Left renal cortex interstitium (tissue), 4 donors: ENCODE measurements at regions not wholly inside any gene's neighbourhood (a gene's known extent, or its start where the extent isn't known, plus 50 kb on each side); places are given as distances from the start of the nearest gene placed in this dataset.
A peak's percentile ranks its signal among the peaks of the same experiment; 100 is the strongest.
"Not testable (repeated sequence)": the region's sequence is repeated elsewhere in the genome, so short reads cannot be mapped to it uniquely, and the experiment has no call there.

Experiments used
- DNase-seq, 4 donors: peaks; one replicate each; pipeline ENCODE4 v3.0.0-alpha.2; 2013; ENCODE audit warnings: low read depth in 4 of 4, low spot score in 2 of 4, missing footprints in 1 of 4

- no peak for DNase-seq
Observed at GRCh38 chr1:59184365-59184905, 112.5 kb upstream of the FGGY start.

- no peak for DNase-seq
Observed at GRCh38 chr1:59185163-59185860, 111.6 kb upstream of the FGGY start.

GRCh38 chr1:59186656-59187055 lies 110.2 kb upstream of the FGGY start:
- no peak for DNase-seq

DNA sequence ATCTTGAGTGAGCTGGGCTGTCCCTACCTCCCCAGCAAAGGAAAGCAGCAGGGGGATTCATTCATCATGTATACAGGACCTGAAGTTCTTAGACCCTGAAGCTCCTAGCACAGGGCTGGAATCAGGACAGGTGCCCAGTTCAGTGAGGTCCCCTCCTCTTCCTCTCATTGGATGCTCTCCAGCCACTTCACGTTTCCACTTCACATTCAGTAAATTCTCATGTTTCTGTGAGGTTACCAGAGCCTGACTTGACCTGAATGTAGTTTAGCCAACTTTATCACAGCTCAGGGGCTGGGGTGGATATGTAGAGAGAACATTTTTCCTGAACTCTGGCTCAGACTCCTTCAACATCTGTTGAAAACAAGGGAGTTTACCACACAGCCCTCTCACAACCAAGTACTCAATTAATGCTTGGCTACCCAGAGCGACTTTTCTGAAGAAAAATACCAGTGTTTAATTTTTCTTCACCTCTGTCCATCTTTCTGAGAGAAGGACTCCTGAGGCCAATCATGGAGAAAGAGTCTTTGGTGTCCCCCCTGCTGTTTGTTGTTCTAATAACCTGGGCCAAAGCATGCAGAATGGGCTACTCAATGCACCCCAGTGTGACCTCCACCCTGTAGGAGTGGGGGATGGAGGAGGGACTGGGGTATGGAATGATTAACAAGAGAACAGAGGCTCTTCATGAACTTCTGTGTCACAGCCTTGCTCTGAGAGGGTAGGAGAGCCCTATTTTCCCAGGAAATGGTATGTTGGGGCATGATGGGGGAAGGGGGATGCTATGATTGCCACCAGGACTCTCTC lies 108.3 kb upstream of the FGGY start:
- no peak for DNase-seq

GRCh38 chr1:59193443-59194093 lies 103.3 kb upstream of the FGGY start:
- DNase-seq = peak in 1 of 4 donors; percentile 62

GRCh38 chr1:59194621-59195020 lies 102.3 kb upstream of the FGGY start:
- DNase-seq = no peak

- DNase-seq = no peak
Observed at GRCh38 chr1:59195151-59195550, 101.7 kb upstream of the FGGY start.

- no peak for DNase-seq
Observed at GRCh38 chr1:59198564-59198963, 98.3 kb upstream of the FGGY start.

- no peak for DNase-seq
Observed at GRCh38 chr1:59199147-59199546, 97.7 kb upstream of the FGGY start.

GRCh38 chr1:59199719-59200376 lies 97.0 kb upstream of the FGGY start:
- DNase-seq = no peak

DNA sequence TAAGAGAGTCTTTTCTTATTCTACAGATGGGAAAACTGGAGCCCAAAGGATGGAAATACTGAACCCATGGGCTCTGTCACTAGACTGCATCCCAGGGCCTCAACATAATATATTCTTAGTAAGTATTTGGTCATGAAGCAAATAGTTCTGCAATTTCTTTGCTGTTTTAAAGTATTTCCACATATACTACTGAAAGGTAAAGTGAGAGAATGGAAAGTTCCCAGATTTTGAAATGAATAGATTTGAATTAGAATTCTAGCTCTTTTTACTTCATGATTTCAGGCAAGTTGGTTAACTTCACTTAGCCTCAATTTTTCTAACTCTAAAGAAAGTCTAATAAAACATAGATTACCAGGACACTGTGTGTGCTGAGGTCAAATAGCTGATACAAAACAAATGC lies 95.6 kb upstream of the FGGY start:
- DNase-seq = no peak

DNA sequence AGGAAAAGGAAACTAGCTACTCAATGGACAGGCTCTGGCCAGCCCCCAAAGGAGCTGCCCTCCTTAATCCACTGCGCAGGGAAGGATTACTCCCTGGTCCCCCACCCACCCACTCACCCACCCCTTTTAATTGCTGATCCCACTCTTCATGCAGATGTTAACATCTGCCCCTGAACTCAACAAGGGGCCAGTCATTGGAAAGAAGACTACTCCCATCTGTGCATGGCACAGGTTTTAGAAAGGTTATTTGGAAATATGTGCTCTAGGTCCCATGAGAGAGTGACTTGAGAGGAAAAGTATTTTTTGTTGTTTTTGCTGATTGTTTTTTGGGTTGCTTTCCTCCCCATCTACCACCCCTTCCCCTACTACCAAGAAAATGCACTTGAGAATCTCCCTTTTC lies 94.4 kb upstream of the FGGY start:
- DNase-seq = no peak

GRCh38 chr1:59204001-59204400 lies 92.9 kb upstream of the FGGY start:
- DNase-seq = no peak

- DNase-seq = not testable (repeated sequence)
Observed at GRCh38 chr1:59206616-59207015, 90.3 kb upstream of the FGGY start.

- DNase-seq = not testable (repeated sequence)
Observed at GRCh38 chr1:59210430-59210829, 86.5 kb upstream of the FGGY start.

DNA sequence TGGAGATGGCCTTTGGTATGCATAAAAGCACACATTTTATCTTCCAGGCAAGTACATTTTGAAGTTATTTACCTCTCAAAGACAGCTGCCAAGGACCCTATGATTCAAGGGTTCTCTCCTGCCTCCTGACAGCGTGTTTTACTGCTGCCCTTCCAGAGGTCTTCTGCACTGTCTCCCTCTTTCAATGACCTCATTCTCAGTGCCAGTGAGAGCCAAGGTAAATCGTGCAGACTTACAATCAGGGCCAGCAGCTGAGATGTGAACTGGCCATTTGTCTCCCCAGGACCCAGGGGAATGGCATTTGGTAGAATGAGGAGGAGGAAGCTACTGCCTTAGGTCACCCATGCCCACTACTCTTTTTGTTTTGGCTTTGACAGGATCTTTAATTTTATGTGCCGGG lies 84.2 kb upstream of the FGGY start:
- DNase-seq = no peak

- peak; percentile 46 to 80 (median 66) for DNase-seq
Observed at GRCh38 chr1:59214248-59215208, 82.4 kb upstream of the FGGY start.

GRCh38 chr1:59215766-59216291 lies 81.1 kb upstream of the FGGY start:
- no peak for DNase-seq

GRCh38 chr1:59217439-59217838 lies 79.5 kb upstream of the FGGY start:
- not testable (repeated sequence) for DNase-seq
